ENCODE measurements at regions not wholly inside any gene's neighbourhood (a gene's known extent, or its start where the extent isn't known, plus 50 kb on each side); places are given as distances from the start of the nearest gene placed in this dataset.

DNA sequence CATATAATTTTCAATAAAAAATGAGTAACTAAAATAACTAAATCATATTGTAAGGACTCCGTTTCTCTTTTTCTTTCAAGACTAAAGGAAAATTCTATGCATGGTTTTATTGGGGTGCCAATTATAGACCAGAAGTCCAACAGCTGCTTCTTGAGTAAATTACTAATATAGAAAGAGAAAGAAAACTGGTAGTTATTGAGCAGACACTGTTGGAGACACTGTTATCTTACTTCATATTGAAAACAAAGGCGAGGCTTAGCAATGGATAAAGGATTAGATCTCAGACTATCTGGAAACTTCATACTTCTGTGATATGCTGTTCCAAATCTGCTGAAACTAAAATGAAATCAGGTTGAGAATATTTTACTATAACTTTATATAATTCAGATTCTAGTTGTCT, 169.6 kb upstream of the EYS start (continued):
- TF ChIP-seq CBX5 (IDR thresholded peaks at IDR 0.05; ENCODE audit: low read depth, low read length) = no peak

Data from H1 (cell line).